Pons (tissue), 1 donor: ENCODE measurements at regions not wholly inside any gene's neighbourhood (a gene's known extent, or its start where the extent isn't known, plus 50 kb on each side); places are given as distances from the start of the nearest gene placed in this dataset.

Experiments used
- DNase-seq: peaks from one replicate; pipeline ENCODE4 v3.0.0-alpha.2; 2016; ENCODE audit warnings: low spot score

- no peak for DNase-seq
These were observed 510.0 kb downstream of the ACTL7B start for GRCh38 chr9:108345826-108346225.

GRCh38 chr9:108339251-108339650, 516.5 kb downstream of the ACTL7B start:
- no peak for DNase-seq

DNA sequence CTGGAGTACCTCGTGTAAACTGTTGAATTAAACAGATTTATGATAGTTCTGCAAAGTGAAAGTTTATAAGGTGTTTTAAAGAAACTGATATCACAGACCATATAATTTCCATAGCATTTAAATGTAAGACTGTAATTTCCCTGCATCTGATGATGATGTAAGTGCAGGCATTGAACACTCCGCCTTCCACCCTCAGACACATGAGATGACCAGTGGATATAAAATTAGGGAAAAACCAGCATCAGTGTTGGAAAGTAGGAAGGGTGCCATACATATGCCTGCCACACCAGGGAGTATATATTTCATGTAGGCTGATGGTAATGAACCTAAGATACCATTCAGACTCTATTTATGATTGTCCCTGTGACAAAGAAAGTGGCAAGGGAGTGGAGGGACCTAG, 519.2 kb downstream of the ACTL7B start:
- DNase-seq: no peak

GRCh38 chr9:108333530-108333983, 522.2 kb downstream of the ACTL7B start:
- no peak for DNase-seq

DNA sequence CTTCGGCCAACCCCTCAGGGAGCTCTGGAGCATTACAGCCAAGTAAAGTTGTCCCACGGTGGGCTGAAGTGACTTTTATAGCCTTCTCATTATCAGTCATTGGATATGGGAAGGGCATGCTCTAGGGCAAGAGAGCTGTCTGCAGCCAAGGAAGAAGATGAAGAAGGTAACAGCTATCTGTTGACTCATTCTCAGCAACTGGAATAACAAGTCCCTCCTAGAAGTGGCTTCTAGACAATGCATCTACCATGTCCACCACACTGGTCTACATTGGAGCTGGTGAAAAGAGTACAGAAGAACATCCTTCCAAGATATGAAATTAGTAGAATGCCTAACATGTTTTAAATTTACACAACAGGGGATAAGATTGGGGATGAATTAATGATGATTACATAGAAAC, 524.2 kb downstream of the ACTL7B start:
- no peak for DNase-seq

DNA sequence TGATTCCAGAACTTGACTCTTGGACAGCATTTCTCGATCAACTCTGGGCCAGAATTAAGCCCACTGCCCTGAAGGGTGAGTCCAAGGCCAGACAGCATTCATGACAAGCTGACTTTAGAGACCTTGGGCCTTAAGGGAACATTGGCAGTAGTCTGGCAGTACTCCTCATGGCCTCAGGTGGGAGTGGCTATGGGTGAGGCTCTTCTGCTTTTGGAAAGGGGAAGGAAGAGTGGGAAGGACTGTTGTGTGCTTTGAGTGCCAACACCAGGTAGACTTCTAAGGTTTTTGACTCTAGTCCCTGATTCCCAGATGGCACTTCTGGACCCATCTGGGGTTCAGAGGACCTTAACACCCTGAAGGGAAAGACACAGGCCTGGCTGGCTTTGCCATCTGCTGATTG, 530.4 kb downstream of the ACTL7B start:
- DNase-seq: no peak

DNA sequence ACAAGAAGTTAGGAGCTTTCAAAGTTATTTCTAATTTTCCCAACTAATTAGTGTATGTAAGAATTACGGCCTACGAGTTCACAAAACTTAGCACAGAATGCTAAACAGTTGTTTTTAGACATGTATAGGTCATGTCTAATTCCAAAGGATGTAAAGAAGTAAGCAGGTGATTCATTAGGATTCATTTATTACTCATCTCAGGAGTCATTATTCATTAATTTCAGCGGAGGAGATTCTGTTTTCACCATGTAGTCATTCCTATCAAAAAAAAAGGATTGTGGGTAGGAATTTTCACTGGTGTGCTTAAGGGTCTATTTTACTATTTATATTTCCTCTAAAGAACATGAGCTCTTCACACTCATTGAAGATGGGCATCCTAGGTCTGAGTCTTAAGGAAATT, 532.2 kb downstream of the ACTL7B start:
- DNase-seq: no peak

GRCh38 chr9:108322326-108323098, 533.3 kb downstream of the ACTL7B start:
- DNase-seq: no peak

DNA sequence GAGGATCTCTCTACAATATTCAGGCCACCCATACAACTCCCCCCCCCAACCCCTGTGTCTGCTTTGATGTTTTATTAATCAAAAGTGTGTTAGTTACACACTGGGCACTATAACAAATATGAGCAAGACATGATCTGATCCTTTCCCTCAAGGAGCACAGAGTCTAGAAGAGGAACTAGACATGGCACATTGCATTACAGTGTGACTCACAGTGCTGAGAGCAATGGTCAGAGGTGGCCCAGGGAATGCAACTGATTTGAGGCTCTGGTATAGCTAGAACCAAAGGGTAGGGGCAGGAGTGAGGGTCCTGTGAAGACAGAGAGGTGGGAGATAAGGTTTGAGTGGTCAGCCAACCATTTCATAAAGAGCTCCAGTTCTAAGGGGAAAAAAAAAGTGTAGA, 539.2 kb downstream of the ACTL7B start:
- no peak for DNase-seq

DNA sequence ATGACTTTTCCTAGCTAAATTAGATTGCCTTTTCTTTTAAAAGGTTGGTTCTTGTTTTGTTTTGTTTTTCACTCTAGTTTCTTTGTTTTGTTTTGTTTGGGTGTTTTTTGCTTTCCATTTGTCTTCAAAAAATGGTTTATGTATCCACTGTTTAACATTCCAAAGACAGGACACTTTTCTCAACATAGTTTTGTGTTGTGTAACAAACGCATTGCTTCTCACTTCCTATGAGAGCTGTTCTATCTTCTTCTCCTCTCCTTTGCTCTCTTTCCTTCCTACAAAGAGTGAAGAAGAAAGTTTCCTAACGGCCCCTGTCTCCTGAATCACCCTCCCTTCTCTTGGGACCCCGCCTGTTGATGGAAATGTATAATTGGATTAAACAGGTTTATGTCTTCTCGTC, 539.7 kb downstream of the ACTL7B start:
- no peak for DNase-seq

- DNase-seq: no peak
These were observed 544.0 kb downstream of the ACTL7B start for GRCh38 chr9:108311745-108312144.

DNA sequence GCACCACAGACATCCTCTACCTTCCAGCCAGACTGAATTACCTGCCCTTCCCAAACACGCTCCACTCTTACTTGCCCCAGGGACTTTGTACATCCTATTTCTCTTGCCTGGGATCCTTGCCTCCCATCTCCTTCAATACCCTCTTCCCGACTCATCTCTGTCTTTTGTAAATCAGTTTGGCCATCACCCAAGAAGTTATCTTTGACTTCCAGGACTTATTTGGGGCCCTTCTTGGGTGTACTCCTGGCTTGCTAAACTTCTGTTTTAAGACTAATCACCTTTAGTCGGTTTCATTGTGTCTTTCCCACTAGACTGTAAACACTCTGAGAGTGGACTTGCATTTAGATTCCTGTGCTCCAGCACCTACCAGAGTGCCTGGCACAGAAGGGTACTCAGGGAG, 545.6 kb downstream of the ACTL7B start:
- no peak for DNase-seq

DNA sequence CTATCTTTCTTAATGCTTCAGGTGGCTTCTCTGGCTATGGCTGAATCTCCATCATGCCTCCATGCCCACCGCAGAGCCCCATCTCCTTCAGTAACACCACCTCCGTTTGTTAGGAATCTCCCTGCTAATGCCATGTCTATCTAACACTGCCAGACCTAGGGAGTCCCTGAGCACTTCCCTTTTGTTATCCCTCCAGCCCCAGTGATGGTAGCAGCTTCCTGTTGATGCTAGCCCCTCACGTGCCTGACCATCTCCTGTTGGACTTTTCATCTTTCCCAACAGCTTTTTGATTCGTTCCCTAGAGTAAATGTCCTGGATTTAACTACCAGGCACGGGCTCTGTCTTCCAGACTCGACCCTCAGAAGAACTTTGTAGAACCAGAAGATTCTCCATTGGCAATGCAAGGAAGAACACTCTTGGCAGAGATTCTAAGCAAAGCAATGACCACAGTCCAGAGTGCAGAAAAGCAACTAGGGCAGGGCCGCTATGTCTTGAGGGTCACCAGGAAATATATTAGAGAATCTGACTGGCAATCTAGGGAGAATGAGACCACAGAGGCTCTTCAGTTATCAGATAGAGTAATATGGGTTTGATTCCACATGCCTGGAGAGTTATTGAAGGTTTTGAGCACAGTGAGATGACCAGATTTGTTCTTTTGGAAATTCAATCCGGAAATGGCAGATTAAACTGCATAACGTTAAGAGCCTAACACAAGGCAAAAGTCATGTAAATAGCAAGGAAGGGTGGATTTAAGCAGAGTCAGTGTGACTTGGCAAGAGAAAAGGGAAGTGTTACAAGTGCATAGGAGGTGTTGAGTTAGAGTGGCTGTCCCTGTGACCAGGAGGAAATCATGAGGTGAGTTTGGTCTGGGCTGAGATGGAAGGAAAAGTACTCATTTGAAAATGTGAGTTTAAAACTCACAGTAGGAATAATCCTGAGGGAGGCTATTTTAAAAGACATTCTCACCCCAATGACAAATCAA, 555.2 kb downstream of the ACTL7B start:
- DNase-seq: peak; percentile 36

- peak; percentile 36 for DNase-seq
These were observed 558.7 kb downstream of the ACTL7B start for GRCh38 chr9:108297073-108297472.

DNA sequence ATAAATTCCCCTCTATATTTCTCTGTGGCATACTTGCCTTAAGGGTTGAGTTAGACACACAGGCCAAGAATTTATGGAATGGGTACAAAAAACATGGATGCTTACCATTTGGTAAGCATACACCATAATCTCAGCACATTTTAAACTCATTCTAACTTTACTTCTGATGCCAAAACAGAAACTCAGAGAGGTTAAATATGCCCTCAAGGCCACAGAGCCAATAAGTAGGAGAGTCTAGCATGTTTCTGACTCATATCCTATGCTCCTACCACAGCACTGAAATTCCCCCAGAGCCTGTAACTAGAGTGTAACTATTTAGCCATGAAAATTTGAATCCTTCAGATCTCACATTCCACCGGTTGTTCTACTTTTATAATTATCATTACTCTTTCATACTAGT, 559.7 kb downstream of the ACTL7B start:
- no peak for DNase-seq

DNA sequence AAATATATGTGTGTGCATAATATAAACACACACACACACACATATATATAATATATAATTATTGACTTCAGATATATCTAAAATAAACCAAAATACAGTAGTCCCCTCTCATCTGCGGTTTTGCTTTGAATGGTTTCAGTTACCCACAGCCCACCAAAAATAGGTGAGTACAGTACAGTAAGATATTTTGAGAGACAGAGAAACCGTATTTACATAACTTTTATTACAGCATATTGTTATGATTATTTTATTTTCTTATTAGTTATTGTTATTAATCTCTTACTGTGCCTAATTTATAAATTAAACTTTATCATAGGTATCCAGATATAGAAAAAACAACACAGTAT, 564.2 kb downstream of the ACTL7B start:
- DNase-seq: no peak

GRCh38 chr9:108290839-108291585, 564.8 kb downstream of the ACTL7B start:
- DNase-seq: no peak

GRCh38 chr9:108286638-108287206, 569.1 kb downstream of the ACTL7B start:
- no peak for DNase-seq

DNA sequence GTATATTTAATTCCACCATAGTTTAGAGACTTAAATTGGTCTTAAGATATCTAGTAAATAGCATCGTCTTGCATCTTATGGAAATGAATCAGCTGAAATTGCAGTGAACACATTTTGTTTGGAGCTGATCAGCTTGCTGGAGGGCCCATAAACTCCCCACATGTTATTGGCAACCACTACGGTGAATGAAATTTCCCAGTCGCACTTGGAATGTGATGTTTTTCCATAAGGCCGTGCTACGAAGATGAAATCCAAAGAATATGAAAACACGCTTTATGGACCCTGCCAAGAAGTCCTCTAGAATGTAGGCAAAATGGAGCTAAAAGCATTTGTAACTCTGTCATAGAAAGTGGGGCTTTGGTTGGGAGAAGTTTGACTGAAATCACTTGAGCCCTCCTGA, 572.1 kb downstream of the ACTL7B start:
- DNase-seq: no peak

- no peak for DNase-seq
These were observed 572.9 kb downstream of the ACTL7B start for GRCh38 chr9:108282872-108283271.

DNA sequence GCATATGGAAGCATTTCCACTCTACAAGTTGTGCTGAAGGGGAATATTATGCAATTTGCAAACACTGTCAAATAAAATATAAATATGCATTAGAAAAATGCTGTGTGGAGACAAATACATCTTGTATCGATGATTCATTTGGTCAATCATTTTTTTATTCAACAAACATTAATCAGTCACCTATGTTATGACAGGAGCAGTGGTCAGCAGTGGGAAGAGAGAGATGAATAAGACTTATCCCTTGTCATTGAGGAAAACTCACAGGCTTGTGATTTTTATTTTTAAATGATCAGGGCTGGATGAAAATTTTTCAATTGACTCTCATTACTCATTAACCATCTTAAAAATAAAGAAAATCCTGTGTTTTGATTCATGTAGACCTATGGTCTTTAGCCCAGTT, 574.1 kb downstream of the ACTL7B start:
- DNase-seq: no peak

- no peak for DNase-seq
These were observed 577.4 kb downstream of the ACTL7B start for GRCh38 chr9:108278341-108278740.
